ENCODE measurements at regions not wholly inside any gene's neighbourhood (a gene's known extent, or its start where the extent isn't known, plus 50 kb on each side); places are given as distances from the start of the nearest gene placed in this dataset.

DNA sequence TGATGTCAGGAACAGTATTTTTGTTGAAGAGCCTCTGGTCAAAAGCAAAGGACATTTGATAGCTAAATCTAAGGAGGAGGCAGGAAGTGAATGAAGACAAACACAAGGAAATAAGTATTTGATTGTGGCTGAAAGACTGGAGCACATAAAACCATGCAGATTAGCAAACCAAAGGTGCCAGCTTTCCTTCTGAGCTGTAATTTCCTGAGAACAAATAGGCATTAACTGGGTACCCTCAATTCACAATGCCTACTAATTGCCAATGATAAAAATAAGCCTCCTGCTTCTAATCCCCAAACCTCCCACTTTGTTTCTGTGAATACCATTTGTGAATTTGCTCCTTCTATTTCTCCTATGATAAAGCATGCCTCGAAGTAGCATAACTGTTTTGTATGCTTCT is 1279.6 kb upstream of the USP15 start:
- TF ChIP-seq ZNF431 (CRISPR knock-in tag; IDR thresholded peaks at IDR 0.05) (no peak), DDX20 (tag; IDR thresholded peaks at IDR 0.05; ENCODE audit: low read depth) (no peak), EZH2 (IDR thresholded peaks at IDR 0.05; ENCODE audit: borderline replicate concordance, low read depth, low read length) (no peak), RFX5 (IDR thresholded peaks at IDR 0.05; ENCODE audit: low read depth, low read length) (no peak), ZBED1 (IDR thresholded peaks at IDR 0.05) (no peak), RB1 (IDR thresholded peaks at IDR 0.05; ENCODE audit: low read depth) (no peak), NELFE (IDR thresholded peaks at IDR 0.05; ENCODE audit: insufficient read depth, insufficient read length) (no peak), HIVEP1 (CRISPR knock-in tag; IDR thresholded peaks at IDR 0.05) (no peak)
- TF ChIP-seq, protein P1, sequence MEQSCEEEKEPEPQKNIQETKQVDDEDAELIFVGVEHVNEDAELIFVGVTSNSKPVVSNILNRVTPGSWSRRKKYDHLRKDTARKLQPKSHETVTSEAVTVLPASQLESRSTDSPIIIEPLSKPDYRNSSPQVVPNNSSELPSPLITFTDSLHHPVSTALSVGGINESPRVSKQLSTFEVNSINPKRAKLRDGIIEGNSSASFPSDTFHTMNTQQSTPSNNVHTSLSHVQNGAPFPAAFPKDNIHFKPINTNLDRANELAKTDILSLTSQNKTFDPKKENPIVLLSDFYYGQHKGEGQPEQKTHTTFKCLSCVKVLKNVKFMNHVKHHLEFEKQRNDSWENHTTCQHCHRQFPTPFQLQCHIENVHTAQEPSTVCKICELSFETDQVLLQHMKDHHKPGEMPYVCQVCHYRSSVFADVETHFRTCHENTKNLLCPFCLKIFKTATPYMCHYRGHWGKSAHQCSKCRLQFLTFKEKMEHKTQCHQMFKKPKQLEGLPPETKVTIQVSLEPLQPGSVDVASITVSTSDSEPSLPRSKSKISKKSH (CRISPR knock-in tag; IDR thresholded peaks at IDR 0.05): no peak
- TF ChIP-seq, protein P2, sequence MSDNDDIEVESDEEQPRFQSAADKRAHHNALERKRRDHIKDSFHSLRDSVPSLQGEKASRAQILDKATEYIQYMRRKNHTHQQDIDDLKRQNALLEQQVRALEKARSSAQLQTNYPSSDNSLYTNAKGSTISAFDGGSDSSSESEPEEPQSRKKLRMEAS (CRISPR knock-in tag; IDR thresholded peaks at IDR 0.05): no peak

All from K562 (cell line).